ENCODE measurements at regions not wholly inside any gene's neighbourhood (a gene's known extent, or its start where the extent isn't known, plus 50 kb on each side); places are given as distances from the start of the nearest gene placed in this dataset.

DNA sequence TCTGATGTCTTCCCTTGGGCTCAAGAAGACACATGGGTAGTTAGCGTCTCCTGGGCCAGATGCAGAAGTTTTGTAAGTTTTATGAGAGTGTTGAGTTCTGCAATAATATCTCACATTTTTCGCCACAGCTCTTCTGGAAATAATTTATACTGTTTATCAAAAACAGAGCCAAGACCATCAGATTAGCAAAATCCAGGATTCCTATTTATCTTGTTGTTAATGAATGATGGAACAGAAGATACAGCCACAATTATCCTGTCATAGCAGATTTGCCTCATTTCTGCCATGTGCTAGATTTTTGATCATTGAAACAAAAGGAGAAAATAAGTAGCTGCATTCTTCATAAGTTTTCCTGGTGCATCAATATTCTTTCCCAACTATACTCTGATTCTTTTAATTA is 1048.6 kb upstream of the KLHL29 start:
- TF ChIP-seq, protein P1, sequence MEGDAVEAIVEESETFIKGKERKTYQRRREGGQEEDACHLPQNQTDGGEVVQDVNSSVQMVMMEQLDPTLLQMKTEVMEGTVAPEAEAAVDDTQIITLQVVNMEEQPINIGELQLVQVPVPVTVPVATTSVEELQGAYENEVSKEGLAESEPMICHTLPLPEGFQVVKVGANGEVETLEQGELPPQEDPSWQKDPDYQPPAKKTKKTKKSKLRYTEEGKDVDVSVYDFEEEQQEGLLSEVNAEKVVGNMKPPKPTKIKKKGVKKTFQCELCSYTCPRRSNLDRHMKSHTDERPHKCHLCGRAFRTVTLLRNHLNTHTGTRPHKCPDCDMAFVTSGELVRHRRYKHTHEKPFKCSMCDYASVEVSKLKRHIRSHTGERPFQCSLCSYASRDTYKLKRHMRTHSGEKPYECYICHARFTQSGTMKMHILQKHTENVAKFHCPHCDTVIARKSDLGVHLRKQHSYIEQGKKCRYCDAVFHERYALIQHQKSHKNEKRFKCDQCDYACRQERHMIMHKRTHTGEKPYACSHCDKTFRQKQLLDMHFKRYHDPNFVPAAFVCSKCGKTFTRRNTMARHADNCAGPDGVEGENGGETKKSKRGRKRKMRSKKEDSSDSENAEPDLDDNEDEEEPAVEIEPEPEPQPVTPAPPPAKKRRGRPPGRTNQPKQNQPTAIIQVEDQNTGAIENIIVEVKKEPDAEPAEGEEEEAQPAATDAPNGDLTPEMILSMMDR (IDR thresholded peaks at IDR 0.05; ENCODE audit: low read depth, low read length), result no peak
- no peak overlapping the region for H3K4me3 ChIP-seq (replicated peaks in 1 of 2; ENCODE audit: low read depth in 2 of 2, low read length in 2 of 2)
- DNase-seq (ENCODE audit: low read depth in 2 of 2), result no peak

DNA sequence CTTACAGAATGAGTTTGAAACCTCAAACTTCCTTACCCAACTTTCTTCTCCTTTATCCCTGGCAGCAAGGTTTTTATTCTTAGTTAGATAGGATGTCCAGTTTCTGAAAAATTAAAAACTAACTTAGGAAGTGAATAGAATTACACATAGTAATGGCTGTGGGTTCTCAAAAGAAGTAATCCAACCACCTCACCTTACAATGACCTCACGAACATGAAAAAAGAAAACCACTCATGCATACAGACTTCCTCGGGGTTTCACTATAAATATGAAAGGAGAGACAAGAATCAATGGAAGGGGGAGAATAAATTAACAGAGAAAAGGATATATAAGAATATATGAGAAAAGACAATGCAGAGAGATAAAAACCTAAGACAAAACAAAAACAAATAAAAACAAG is 1044.3 kb upstream of the KLHL29 start:
- no peak for DNase-seq (ENCODE audit: low read depth in 2 of 2)
- TF ChIP-seq, protein P1 (IDR thresholded peaks at IDR 0.05; ENCODE audit: low read depth, low read length), result no peak
- no peak overlapping the region for H3K4me3 ChIP-seq (replicated peaks in 1 of 2; ENCODE audit: low read depth in 2 of 2, low read length in 2 of 2)

DNA sequence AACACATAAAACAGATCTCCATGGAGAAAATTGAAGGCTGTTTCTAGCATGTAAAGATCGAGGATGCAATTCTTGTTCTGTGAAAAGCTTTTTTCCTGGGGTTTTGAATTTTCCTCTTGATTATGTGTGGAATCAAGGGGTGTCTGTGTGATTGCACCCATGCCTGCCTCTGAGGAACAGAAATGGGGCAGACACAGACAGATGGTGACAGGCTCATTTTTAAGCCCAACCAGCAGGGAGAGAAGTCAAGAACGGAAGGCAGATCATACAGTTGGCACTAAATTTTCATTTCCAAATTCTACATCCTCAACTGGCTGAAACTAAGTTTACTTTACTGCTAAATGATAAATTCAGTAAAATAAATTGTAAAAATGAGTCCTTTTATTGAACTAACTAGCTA is 1037.7 kb upstream of the KLHL29 start:
- TF ChIP-seq, protein P1 (IDR thresholded peaks at IDR 0.05; ENCODE audit: low read depth, low read length), result no peak
- H3K4me3 ChIP-seq (replicated peaks in 1 of 2; ENCODE audit: low read depth in 2 of 2, low read length in 2 of 2), result no peak overlapping the region
- no peak for DNase-seq (ENCODE audit: low read depth in 2 of 2)

DNA sequence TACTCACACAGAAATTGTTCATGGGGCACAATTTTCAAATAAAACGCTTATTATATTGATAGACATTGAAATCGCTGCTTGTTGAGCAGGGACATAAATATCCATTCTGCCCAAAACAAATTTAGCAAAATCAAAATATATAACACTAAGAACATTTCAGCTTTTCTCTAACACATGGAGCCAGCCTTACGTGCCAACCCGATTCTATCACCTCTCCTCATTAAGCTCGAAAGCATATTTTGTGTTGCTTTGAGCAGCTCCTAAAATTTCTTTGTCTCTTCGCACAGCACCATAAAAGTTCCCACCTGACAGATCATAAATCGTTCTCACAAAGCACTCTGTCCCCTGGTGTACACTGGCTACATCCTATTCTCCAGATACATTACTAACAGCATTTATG is 1034.4 kb upstream of the KLHL29 start:
- no peak overlapping the region for H3K4me3 ChIP-seq (replicated peaks in 1 of 2; ENCODE audit: low read depth in 2 of 2, low read length in 2 of 2)
- TF ChIP-seq, protein P1 (IDR thresholded peaks at IDR 0.05; ENCODE audit: low read depth, low read length), result no peak
- DNase-seq (ENCODE audit: low read depth in 2 of 2), result no peak

DNA sequence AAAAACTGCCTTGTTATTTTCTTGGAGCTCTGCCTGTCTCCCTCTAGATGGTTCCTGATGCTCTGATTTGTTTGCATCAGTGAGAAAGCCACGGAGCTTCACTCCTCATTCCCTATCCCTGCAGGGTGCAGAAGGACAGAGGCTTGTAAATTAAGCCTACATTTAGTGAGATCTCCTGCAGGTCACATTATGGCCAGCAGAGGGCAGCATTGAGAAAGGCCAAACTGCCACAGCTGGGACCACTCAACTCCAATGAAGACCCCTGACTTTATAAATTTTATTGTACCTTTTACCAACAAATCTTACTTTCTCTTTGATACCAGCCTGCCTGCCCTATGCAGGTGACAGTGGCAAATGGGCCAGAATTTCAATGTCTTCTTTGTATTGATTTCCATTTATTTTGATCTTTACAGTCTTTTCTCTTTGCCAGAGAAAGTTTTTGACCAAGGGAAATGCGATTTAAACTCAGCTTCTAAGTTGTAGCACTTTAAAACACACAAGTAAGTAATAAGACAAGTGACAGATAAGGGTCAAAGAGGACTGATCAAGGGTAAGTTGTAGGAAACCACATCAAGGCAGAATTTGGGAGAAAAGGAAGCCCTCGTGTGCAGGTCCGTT is 1029.1 kb upstream of the KLHL29 start:
- TF ChIP-seq, protein P1 (IDR thresholded peaks at IDR 0.05; ENCODE audit: low read depth, low read length), result peak; percentile 64

DNA sequence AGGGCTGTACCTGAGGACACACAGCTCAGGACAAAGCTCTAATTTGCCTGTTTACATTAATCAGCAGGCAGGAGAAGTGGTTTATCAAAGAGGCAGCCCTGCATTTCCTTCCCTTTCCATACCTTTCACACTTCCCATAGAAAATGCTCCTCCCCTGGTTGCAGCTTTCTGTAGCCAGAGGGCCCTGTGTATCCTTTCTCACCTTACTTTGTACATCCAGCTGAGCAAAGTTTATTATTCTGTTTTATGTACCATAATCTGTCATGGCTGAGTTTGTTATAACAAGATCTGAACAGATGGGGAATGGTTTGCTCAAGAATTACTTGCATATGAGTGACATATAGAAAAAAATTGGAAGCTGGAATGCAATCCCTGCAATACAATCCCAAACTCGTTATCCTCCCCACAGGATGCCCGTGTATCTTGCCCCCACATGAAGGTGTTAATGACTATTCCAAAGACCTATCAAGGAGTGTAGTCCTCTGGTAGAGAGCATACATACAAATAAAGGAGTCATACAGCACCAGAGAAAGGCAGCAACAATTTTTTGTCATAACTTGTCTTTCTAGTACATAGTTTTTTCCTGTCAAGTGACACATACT is 1025.8 kb upstream of the KLHL29 start:
- TF ChIP-seq, protein P1 (IDR thresholded peaks at IDR 0.05; ENCODE audit: low read depth, low read length), result no peak
- DNase-seq (ENCODE audit: low read depth in 2 of 2), result no peak
- no peak overlapping the region for H3K4me3 ChIP-seq (replicated peaks in 1 of 2; ENCODE audit: low read depth in 2 of 2, low read length in 2 of 2)

More for the DNA sequence above, 1029.1 kb upstream of the KLHL29 start:
- peak; percentile 6 to 25 for DNase-seq (ENCODE audit: low read depth in 2 of 2)
- no peak overlapping the region for H3K4me3 ChIP-seq (replicated peaks in 1 of 2; ENCODE audit: low read depth in 2 of 2, low read length in 2 of 2)

All from cardiac fibroblast (primary cell).